CD4-positive, alpha-beta T cell treated with Interleukin-15 for 4 hours (primary cell): ENCODE measurements at regions not wholly inside any gene's neighbourhood (a gene's known extent, or its start where the extent isn't known, plus 50 kb on each side); places are given as distances from the start of the nearest gene placed in this dataset.
A peak's percentile ranks its signal among the peaks of the same experiment; 100 is the strongest.
"Not testable (repeated sequence)": the region's sequence is repeated elsewhere in the genome, so short reads cannot be mapped to it uniquely, and the experiment has no call there.

Experiments
- DNase-seq: peaks from one replicate; pipeline ENCODE4 v3.0.0-alpha.2; 2020; ENCODE audit warnings: low spot score

- DNase-seq, result not testable (repeated sequence)
These were observed 54.8 kb upstream of the FAM90A1 start for GRCh38 chr12:8282181-8282580.

DNA sequence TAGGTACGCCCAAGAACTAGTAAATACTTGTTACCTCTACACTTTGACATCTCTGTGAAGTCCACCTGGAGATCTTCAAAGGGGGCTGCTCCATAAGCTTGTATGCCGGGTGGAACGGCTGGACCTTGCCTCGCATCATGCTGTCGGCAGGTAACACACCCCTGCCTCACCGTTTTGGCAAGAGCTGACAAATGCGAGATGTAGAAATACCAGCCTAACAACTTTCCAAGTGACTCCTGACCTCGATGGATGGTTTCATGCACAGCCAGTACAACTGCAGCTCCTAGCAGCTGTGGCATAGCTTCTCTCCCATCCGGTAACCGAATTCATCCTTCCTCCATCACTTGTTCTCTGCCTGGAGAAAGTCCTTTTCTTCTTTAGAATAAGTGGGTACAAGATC is 58.3 kb upstream of the FAM90A1 start:
- DNase-seq, result not testable (repeated sequence)

- DNase-seq, result not testable (repeated sequence)
These were observed 64.3 kb upstream of the FAM90A1 start for GRCh38 chr12:8291764-8292163.

GRCh38 chr12:8294662-8295061 is 67.2 kb upstream of the FAM90A1 start:
- not testable (repeated sequence) for DNase-seq

- not testable (repeated sequence) for DNase-seq
These were observed 81.2 kb upstream of the FAM90A1 start for GRCh38 chr12:8308611-8309010.

GRCh38 chr12:8315997-8316396 is 88.6 kb upstream of the FAM90A1 start:
- not testable (repeated sequence) for DNase-seq

GRCh38 chr12:8317675-8318074 is 90.3 kb upstream of the FAM90A1 start:
- DNase-seq, result not testable (repeated sequence)

- peak; percentile 70 for DNase-seq
These were observed 92.9 kb upstream of the FAM90A1 start for GRCh38 chr12:8320251-8320730.

DNA sequence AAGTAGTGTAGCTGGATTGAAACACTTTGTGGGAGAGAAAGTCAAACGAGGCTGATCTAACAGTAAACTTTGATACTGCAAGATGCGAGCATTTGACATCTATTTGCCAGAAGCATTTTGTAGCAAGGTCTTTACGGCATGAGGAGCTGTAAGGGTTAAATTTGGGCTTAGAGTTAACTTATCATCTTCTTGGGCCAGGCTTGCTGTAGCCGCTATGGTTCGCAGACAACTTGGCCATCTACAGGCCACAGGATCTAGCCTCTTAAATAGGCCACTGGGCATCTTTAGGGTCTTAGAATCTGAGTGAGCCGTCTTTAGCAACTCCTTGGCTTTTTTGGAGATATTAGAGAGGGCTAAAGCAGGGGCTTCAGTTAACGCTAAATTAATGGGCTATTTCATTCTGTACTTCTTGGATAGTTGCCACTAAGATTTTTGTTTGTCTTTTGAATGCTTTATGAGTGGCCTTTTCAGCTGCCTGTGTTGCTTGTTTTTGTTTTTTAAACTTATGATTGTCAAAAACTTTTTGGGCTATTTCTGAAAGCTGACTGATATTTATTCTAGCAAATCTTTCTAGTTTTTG is 93.5 kb upstream of the FAM90A1 start:
- DNase-seq, result not testable (repeated sequence)

DNA sequence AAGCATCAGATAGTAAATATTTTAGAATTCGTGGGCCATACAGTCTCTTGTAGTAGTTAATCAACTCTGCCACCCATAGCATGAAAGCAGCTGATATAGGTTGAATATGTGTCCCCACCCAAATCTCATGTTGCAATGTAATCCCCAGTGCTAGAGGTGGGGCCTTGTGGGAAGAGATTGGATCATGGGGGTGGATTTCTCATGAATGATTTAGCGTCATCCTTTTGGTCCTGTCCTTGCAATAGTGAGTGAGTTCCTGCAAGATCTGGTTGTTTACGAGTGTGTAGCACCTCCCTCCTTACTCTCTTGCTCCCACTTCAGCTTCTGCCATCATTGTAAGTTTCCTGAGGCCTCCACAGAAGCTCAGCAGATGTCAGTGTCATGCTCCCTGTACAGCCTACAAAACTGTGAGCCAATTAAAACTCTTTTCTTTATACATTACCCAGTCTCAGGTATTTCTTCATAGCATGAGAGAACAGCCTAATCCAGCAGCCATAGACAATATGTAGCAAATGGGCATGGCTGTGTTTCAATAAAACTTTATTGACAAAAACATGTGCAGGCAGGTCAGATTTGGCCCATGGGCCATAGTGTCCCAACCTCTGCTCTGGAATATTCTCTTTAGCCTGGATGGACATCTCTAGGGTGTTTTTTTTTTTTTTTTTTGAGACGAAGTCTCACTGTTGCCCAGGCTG is 97.9 kb upstream of the FAM90A1 start:
- DNase-seq, result not testable (repeated sequence)

- DNase-seq, result not testable (repeated sequence)
These were observed 101.4 kb upstream of the FAM90A1 start for GRCh38 chr12:8328835-8329234.

DNA sequence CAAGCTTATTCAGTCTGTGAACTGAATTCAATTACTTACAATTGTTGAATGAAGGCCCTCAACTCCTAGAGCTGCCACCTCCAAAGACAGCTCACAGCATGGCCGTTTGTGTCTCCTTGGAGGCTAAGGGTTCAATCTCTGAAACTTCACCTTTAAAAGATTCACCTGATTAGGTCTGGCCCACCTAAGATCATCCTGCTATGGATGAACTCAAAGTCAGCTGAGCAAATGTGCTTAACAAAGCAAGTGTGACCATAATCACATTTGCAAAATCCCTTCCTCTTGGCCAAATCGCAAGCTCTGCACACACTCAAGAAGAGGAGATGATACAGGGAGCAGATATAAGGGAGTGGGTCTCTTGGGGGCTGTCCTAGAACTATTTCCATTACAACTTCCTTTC is 105.0 kb upstream of the FAM90A1 start:
- not testable (repeated sequence) for DNase-seq

DNA sequence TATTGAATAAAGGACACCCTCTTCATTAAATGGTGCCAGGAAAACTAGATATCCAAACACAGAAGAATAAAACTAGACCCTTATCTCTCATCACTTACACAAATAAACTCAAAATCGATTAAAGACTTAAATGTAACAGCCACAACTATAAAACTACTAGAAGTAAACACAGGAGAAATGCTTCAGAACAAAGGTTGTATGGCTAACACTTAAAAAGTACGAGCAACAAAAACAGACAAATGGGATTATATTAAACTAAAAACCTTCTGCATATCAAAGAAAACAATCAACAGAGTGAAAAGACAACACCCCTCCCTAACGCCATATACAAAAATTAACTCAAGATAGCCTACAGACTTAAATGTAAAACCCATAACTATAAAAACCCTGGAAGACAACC is 104.7 kb upstream of the CLEC6A start:
- not testable (repeated sequence) for DNase-seq

DNA sequence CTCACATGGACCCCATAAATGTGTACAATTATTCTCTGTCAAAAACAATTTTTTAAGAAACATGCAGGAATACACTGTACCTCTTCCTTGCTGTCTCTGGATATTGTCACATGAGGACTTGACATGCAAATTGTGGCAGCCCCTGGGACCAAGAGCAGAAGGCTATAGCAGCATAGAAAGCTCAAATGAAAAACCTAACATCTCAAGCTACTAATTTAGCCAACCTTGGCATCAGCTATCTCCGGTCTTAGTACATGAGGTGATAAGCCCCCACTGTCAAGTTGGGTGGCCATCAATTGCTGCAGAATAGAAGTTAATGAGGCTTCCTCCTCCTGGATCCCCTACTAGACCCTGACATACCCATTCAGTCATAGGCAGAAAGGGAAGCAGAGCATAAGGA is 101.0 kb upstream of the CLEC6A start:
- DNase-seq, result not testable (repeated sequence)

- not testable (repeated sequence) for DNase-seq
These were observed 100.2 kb upstream of the CLEC6A start for GRCh38 chr12:8355531-8355930.

- DNase-seq, result not testable (repeated sequence)
These were observed 82.0 kb upstream of the CLEC6A start for GRCh38 chr12:8373744-8374143.

DNA sequence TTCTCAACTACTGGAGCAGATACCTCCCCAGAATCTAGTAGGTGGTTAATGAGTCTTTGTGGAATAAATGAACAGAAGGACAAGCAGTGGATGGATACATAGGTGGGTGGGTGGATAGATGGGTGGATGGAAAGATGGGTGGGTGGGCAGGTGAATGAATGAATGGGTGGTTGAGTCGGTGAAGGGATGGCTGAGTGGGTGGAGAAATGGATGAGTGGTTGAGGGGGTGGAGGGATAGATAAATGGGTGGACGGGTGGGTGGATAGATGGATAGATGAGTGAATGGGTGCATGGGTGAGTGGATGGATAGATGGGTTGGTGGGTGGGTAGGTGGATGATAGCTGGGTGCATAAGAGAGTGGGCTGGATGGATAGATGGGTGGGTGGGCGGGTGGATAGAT is 80.6 kb upstream of the CLEC6A start:
- DNase-seq, result not testable (repeated sequence)

- DNase-seq, result not testable (repeated sequence)
These were observed 78.0 kb upstream of the CLEC6A start for GRCh38 chr12:8377756-8378155.

- not testable (repeated sequence) for DNase-seq
These were observed 73.2 kb upstream of the CLEC6A start for GRCh38 chr12:8382556-8382955.

DNA sequence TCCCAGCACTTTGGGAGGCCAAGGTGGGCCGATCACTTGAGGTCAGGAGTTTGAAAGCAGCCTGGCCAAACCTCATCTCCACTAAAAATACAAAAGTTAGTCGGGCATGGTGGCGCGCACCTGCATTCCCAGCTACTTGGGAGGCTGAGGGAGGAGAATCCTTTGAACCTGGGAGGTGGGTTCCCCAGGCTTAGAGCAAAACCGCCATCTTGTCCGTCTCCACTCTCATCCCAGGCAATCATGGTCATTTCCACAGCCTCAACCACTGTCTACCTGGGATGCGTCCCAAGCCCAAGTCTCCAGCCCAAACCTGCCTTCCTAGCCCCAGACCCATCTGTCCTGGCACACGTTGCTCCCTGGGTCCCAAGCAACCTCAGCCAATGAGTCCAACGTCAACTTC is 71.1 kb upstream of the CLEC6A start:
- not testable (repeated sequence) for DNase-seq

DNA sequence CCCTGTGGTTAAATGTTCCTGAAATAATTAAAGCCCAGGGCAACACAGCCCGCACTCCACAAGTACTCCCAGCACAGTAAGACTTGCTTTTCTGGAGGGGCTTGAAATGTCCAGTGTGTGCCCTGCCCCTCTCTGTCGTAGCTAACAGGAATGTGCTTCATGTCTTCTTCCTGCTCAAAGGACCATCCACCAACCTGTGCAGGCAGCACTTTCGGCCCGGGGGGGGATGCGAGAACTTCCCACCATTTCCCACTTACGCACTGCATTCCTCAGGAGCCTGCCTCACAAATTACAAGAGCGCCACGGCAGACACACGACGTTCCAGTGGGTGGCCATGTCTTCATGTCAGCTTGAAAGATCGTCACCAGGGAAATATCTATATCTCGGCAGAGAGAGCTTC is 70.3 kb upstream of the CLEC6A start:
- DNase-seq, result not testable (repeated sequence)

- not testable (repeated sequence) for DNase-seq
These were observed 69.1 kb upstream of the CLEC6A start for GRCh38 chr12:8386661-8387060.

GRCh38 chr12:8389296-8389695 is 66.5 kb upstream of the CLEC6A start:
- DNase-seq, result not testable (repeated sequence)
